GM18508 (cell line): ENCODE measurements at regions not wholly inside any gene's neighbourhood (a gene's known extent, or its start where the extent isn't known, plus 50 kb on each side); places are given as distances from the start of the nearest gene placed in this dataset.
"Not testable (repeated sequence)": the region's sequence is repeated elsewhere in the genome, so short reads cannot be mapped to it uniquely, and the experiment has no call there.

ENCODE experiments used
- ATAC-seq: cut with Tn5 transposase; IDR thresholded peaks from one replicate; pipeline ENCODE4 v1.9.1; 2021; ENCODE audit warnings: moderate number of reproducible peaks; ENCODE audit not compliant: insufficient read depth, unreplicated experiment

- ATAC-seq, result no peak
These were observed 79.1 kb downstream of the CTH start for GRCh38 chr1:70490153-70490552.

- no peak for ATAC-seq
These were observed 84.3 kb downstream of the CTH start for GRCh38 chr1:70495370-70495769.

GRCh38 chr1:70496181-70496580 lies 85.1 kb downstream of the CTH start:
- no peak for ATAC-seq

- ATAC-seq, result no peak
These were observed 86.1 kb downstream of the CTH start for GRCh38 chr1:70497152-70497551.

GRCh38 chr1:70498666-70499065 lies 87.6 kb downstream of the CTH start:
- ATAC-seq, result no peak

- no peak for ATAC-seq
These were observed 88.6 kb downstream of the CTH start for GRCh38 chr1:70499695-70500094.

- ATAC-seq, result no peak
These were observed 92.3 kb downstream of the CTH start for GRCh38 chr1:70503358-70503757.

- peak; percentile 97 for ATAC-seq
These were observed 93.2 kb downstream of the CTH start for GRCh38 chr1:70504176-70504820.

GRCh38 chr1:70504821-70505193 lies 93.7 kb downstream of the CTH start:
- peak; percentile 12 for ATAC-seq

- ATAC-seq, result not testable (repeated sequence)
These were observed 96.9 kb downstream of the CTH start for GRCh38 chr1:70507991-70508390.

- peak; percentile 85 for ATAC-seq
These were observed 99.2 kb downstream of the CTH start for GRCh38 chr1:70509996-70510876.

- peak; percentile 45 for ATAC-seq
These were observed 106.4 kb downstream of the CTH start for GRCh38 chr1:70517444-70517843.

GRCh38 chr1:70518106-70518505 lies 107.0 kb downstream of the CTH start:
- no peak for ATAC-seq

- ATAC-seq, result peak; percentile 57
These were observed 117.7 kb downstream of the CTH start for GRCh38 chr1:70528590-70529333.

- no peak for ATAC-seq
These were observed 125.8 kb downstream of the CTH start for GRCh38 chr1:70536708-70537366.

- ATAC-seq, result no peak
These were observed 126.7 kb downstream of the CTH start for GRCh38 chr1:70537788-70538187.

GRCh38 chr1:70542030-70542429 lies 131.0 kb downstream of the CTH start:
- no peak for ATAC-seq

GRCh38 chr1:70542856-70543255 lies 131.8 kb downstream of the CTH start:
- ATAC-seq, result no peak

GRCh38 chr1:70546726-70547125 lies 135.7 kb downstream of the CTH start:
- ATAC-seq, result no peak
